DMS53 treated with DMSO at 0.1 percent for 48 hours (cell line): ENCODE measurements at regions not wholly inside any gene's neighbourhood (a gene's known extent, or its start where the extent isn't known, plus 50 kb on each side); places are given as distances from the start of the nearest gene placed in this dataset.
A peak's percentile ranks its signal among the peaks of the same experiment; 100 is the strongest.

Experiments used
- DNase-seq: peaks from one replicate; lab custom pipeline; 2025; ENCODE audit not compliant: unreplicated experiment; lab: John Stamatoyannopoulos, UW

- DNase-seq: peak; percentile 14
Measured at GRCh38 chr2:222993920-222994650, 57.9 kb upstream of the KCNE4 start.

DNA sequence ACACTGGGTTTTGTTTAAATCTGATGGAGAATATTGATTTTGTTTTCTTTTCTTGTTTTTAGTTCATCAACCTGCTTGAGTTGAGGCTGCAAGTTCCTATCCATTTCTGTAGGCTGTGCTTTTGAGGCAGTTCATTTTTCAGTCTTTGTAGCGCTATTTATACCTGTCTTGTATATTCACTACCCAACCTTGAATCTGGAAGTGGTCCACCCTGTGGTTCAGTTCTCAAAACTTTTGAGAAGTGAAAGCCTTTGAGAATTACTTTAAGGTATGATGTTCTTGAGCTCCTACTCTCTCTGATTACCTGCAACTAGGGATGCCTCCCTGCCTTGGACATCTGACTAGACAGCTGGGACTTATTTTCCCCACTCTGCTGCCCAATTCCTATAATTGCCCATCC is 53.5 kb upstream of the KCNE4 start:
- DNase-seq: no peak

DNA sequence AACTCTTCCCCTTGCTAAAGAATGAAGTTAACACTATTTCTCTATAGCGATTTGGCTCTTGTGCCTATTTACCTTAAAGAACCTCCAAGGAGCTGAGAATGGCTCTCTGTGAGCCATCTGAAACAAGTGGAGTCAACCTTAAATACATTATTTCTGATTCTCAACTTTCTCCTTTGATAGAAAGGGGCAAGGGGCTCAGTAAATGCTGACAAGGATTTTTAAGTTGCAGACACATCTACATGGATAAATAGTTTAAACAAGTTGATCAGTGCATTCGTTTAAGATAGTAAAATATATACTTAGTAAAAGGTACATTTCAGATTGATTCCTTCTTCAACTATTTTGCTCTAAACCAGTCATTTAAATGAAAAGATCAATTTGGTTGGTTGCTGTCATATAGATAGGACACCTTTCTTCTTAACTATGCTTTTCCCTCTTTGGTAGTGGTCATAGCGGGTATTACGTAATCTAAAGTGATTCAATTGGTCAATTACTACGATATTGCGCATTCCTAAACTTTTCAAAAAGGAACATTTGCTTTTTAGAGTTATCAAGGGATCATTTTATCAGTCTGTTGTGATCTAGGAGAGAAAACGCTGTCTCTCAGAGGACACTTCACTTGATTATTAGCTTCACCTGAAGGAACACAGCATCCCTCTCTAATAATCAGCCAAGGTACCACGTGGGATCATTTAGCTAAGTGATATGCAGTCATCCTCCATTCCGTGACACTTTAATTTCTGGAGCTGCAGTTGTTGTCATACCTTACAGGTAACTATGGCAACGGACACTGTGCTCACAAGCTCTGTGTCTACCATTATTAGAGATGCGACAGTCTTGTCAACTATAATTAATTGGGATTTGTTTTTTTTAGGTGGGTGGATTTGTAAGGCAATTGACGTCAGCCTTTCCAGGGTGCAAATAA is 50.9 kb upstream of the KCNE4 start:
- DNase-seq: no peak

GRCh38 chr2:223001797-223002175 is 50.2 kb upstream of the KCNE4 start:
- DNase-seq: no peak
